Effector memory CD8-positive, alpha-beta T cell (primary cell): ENCODE measurements at regions not wholly inside any gene's neighbourhood (a gene's known extent, or its start where the extent isn't known, plus 50 kb on each side); places are given as distances from the start of the nearest gene placed in this dataset.

Experiments
- ATAC-seq: fragments of 150-1000 bp; cut with Tn5 transposase; replicated peaks from 2 replicates; pipeline ENCODE4 v1.10.0; 2021; ENCODE audit warnings: mild to moderate bottlenecking, moderate library complexity
- DNase-seq, 3 experiments: peaks; one replicate each; pipeline ENCODE4 v3.0.0; 2021
- H3K27ac Mint-ChIP-seq, 2 donors: one replicate each; pipeline ENCODE4 v1.8.0; 2022; ENCODE audit warnings: mild to moderate bottlenecking in 2 of 2, mixed read lengths in 2 of 2, moderate library complexity in 2 of 2
- H3K27me3 Mint-ChIP-seq, 2 donors: one replicate each; pipeline ENCODE4 v1.8.0; 2022; ENCODE audit warnings: mixed read lengths in 2 of 2
- H3K36me3 Mint-ChIP-seq: one replicate; pipeline ENCODE4 v1.8.0; 2022; ENCODE audit warnings: mild to moderate bottlenecking, moderate library complexity, mixed read lengths; ENCODE audit not compliant: insufficient read depth
- H3K4me1 Mint-ChIP-seq, 2 donors: one replicate each; pipeline ENCODE4 v1.8.0; 2022; ENCODE audit warnings: low read depth in 2 of 2, mixed read lengths in 2 of 2
- H3K4me3 Mint-ChIP-seq, 2 donors: one replicate each; pipeline ENCODE4 v1.8.0; 2022; ENCODE audit warnings: mild to moderate bottlenecking in 2 of 2, mixed read lengths in 2 of 2, moderate library complexity in 2 of 2
- H3K9me3 Mint-ChIP-seq, 2 donors: one replicate each; pipeline ENCODE4 v1.8.0; 2022; ENCODE audit warnings: mixed read lengths in 2 of 2

GRCh38 chr1:98002288-98002687 lies 81.5 kb upstream of the DPYD start:
- no peaks in the 10 kb centered on the region for H3K9me3 Mint-ChIP-seq
- no peak for DNase-seq
- H3K27me3 Mint-ChIP-seq = peaks cover 9 to 12% of the 10 kb centered on the region in 2 donors
- H3K27ac Mint-ChIP-seq = no peak overlapping the region
- no peaks in the 10 kb centered on the region for H3K36me3 Mint-ChIP-seq
- H3K4me3 Mint-ChIP-seq = no peak overlapping the region
- no peak for ATAC-seq
- no peaks in the 10 kb centered on the region for H3K4me1 Mint-ChIP-seq

GRCh38 chr1:98001764-98002163 lies 80.9 kb upstream of the DPYD start:
- DNase-seq = no peak
- no peak overlapping the region for H3K27ac Mint-ChIP-seq
- no peak for ATAC-seq
- H3K4me1 Mint-ChIP-seq = no peaks in the 10 kb centered on the region
- H3K36me3 Mint-ChIP-seq = no peaks in the 10 kb centered on the region
- no peak overlapping the region for H3K4me3 Mint-ChIP-seq
- no peaks in the 10 kb centered on the region for H3K9me3 Mint-ChIP-seq
- H3K27me3 Mint-ChIP-seq = peaks cover 9 to 12% of the 10 kb centered on the region in 2 donors

GRCh38 chr1:97999320-97999719 lies 78.5 kb upstream of the DPYD start:
- Mint-ChIP-seq H3K36me3 (no peaks in the 10 kb centered on the region), H3K27ac (no peak overlapping the region), H3K4me3 (no peak overlapping the region), H3K9me3 (no peaks in the 10 kb centered on the region), H3K4me1 (no peaks in the 10 kb centered on the region), H3K27me3 (peaks cover 9 to 12% of the 10 kb centered on the region in 2 donors)
- ATAC-seq = no peak
- DNase-seq = no peak

GRCh38 chr1:97996880-97997279 lies 76.0 kb upstream of the DPYD start:
- ATAC-seq (no peak), DNase-seq (no peak)
- no peaks in the 10 kb centered on the region for H3K36me3 Mint-ChIP-seq
- H3K4me3 Mint-ChIP-seq = no peak overlapping the region
- H3K27me3 Mint-ChIP-seq = peaks cover 9 to 27% of the 10 kb centered on the region in 2 donors
- H3K4me1 Mint-ChIP-seq = no peaks in the 10 kb centered on the region
- no peak overlapping the region for H3K27ac Mint-ChIP-seq
- H3K9me3 Mint-ChIP-seq = no peaks in the 10 kb centered on the region

- peaks cover 10 to 37% of the 10 kb centered on the region in 2 donors for H3K27me3 Mint-ChIP-seq
- ATAC-seq = no peak
Measured at GRCh38 chr1:97989094-97989680, 68.4 kb upstream of the DPYD start.

GRCh38 chr1:97986041-97987005 lies 65.5 kb upstream of the DPYD start:
- Mint-ChIP-seq H3K36me3 (no peaks in the 10 kb centered on the region), H3K4me3 (no peak overlapping the region), H3K27ac (no peak overlapping the region), H3K27me3 (peaks cover 10 to 34% of the 10 kb centered on the region in 2 donors), H3K9me3 (no peaks in the 10 kb centered on the region), H3K4me1 (no peaks in the 10 kb centered on the region)
- DNase-seq = no peak
- ATAC-seq = no peak

More at GRCh38 chr1:97989094-97989680, 68.4 kb upstream of the DPYD start:
- no peak for DNase-seq
- no peaks in the 10 kb centered on the region for H3K9me3 Mint-ChIP-seq
- H3K27ac Mint-ChIP-seq = no peak overlapping the region
- no peaks in the 10 kb centered on the region for H3K4me1 Mint-ChIP-seq
- H3K36me3 Mint-ChIP-seq = no peaks in the 10 kb centered on the region
- no peak overlapping the region for H3K4me3 Mint-ChIP-seq

- no peak for DNase-seq
- no peaks in the 10 kb centered on the region for H3K9me3 Mint-ChIP-seq
- no peak overlapping the region for H3K4me3 Mint-ChIP-seq
- H3K27ac Mint-ChIP-seq = no peak overlapping the region
- H3K27me3 Mint-ChIP-seq = peaks cover 10 to 30% of the 10 kb centered on the region in 2 donors
- no peaks in the 10 kb centered on the region for H3K36me3 Mint-ChIP-seq
- H3K4me1 Mint-ChIP-seq = no peaks in the 10 kb centered on the region
- no peak for ATAC-seq
Measured at GRCh38 chr1:97983126-97983525, 62.3 kb upstream of the DPYD start.

- no peak for DNase-seq
- Mint-ChIP-seq H3K36me3 (no peaks in the 10 kb centered on the region), H3K4me3 (no peak overlapping the region), H3K9me3 (no peaks in the 10 kb centered on the region), H3K27ac (no peak overlapping the region), H3K4me1 (no peaks in the 10 kb centered on the region), H3K27me3 (peaks cover 0 to 33% of the 10 kb centered on the region in 2 donors)
- ATAC-seq = no peak
Measured at GRCh38 chr1:97980530-97980929, 59.7 kb upstream of the DPYD start.

- no peak overlapping the region for H3K4me3 Mint-ChIP-seq
- no peak overlapping the region for H3K27ac Mint-ChIP-seq
- no peaks in the 10 kb centered on the region for H3K36me3 Mint-ChIP-seq
- DNase-seq (no peak), ATAC-seq (no peak)
- no peaks in the 10 kb centered on the region for H3K9me3 Mint-ChIP-seq
- no peaks in the 10 kb centered on the region for H3K4me1 Mint-ChIP-seq
- H3K27me3 Mint-ChIP-seq = peaks cover 10 to 23% of the 10 kb centered on the region in 2 donors
Measured at GRCh38 chr1:97976801-97977200, 56.0 kb upstream of the DPYD start.
